ENCODE measurements at regions not wholly inside any gene's neighbourhood (a gene's known extent, or its start where the extent isn't known, plus 50 kb on each side); places are given as distances from the start of the nearest gene placed in this dataset.
"Not testable (repeated sequence)": the region's sequence is repeated elsewhere in the genome, so short reads cannot be mapped to it uniquely, and the experiment has no call there.

- peak overlapping the region; percentile 95 for H3K18ac ChIP-seq (ENCODE audit: low read length)
- not testable (repeated sequence) for H4K8ac ChIP-seq (ENCODE audit: low read depth, low read length); H2BK120ac ChIP-seq (ENCODE audit: low read depth, low read length); H2BK15ac ChIP-seq (replicated peaks; ENCODE audit: low read depth); H4K5ac ChIP-seq (ENCODE audit: low read length); H2AK5ac ChIP-seq (ENCODE audit: low read length); H3K4ac ChIP-seq (ENCODE audit: low read depth, low read length); H3K36me3 ChIP-seq (ENCODE audit: control insufficient read depth, insufficient read depth, low read length); H3K79me1 ChIP-seq (ENCODE audit: low read length); H3K27me3 ChIP-seq (ENCODE audit: insufficient read depth, low read length, poor library complexity); H3K4me3 ChIP-seq (ENCODE audit: low read length)
- peaks cover 12% of the 10 kb centered on the region for H3K4me1 ChIP-seq (ENCODE audit: control insufficient read depth, low read depth, low read length)
- peak overlapping the region; percentile 92 for H3K56ac ChIP-seq (ENCODE audit: low read length)
- DNase-seq, result peak; percentile 99
- H3K79me2 ChIP-seq (ENCODE audit: control insufficient read depth, insufficient read depth, low read length), result peaks cover 28% of the 10 kb centered on the region
- peak overlapping the region; percentile 66 for H3K23ac ChIP-seq (ENCODE audit: low read length)
- H2BK5ac ChIP-seq (ENCODE audit: low read length), result peak overlapping the region; percentile 100
- H3K4me2 ChIP-seq (ENCODE audit: low read length), result peak overlapping the region; percentile 38
- WGBS (ENCODE audit: extremely low coverage, insufficient coverage, low lambda C conversion rate), result no CpG with 5 or more reads among the region's 1 CpG
- peak overlapping the region; percentile 44 for H3K9ac ChIP-seq (ENCODE audit: low read length)
- peak overlapping the region; percentile 98 for H3K27ac ChIP-seq (ENCODE audit: low read depth, low read length)
These were observed 258.4 kb upstream of the GULP1 start for GRCh38 chr2:188033240-188033639.

DNA sequence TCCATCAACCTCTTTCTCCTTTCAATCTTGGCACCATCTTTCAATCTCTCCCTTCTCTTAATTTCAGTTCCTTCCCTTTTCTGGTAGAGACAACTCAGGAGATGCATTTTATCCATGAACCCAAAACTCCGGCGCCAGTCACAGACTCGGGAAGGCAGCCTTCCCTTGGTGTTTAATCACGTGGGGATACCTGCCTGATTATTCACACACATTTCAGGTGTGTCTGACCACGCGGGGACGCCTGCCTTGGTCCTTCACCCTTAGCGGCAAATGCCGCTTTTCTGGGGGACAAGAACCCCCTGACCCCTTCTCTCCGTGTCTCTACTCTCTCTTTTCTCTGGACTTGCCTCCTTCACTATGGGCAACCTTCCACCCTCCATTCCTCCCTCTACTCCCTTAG is 257.6 kb upstream of the GULP1 start:
- H3K4me3 ChIP-seq (ENCODE audit: low read length), result peak overlapping the region; percentile 57
- peak overlapping the region; percentile 59 for H2AK5ac ChIP-seq (ENCODE audit: low read length)
- peak overlapping the region; percentile 88 for H3K56ac ChIP-seq (ENCODE audit: low read length)
- peak overlapping the region; percentile 64 for H3K18ac ChIP-seq (ENCODE audit: low read length)
- H2BK120ac ChIP-seq (ENCODE audit: low read depth, low read length), result peak overlapping the region; percentile 62
- not testable (repeated sequence) for H4K5ac ChIP-seq (ENCODE audit: low read length); H3K4me2 ChIP-seq (ENCODE audit: low read length); H4K8ac ChIP-seq (ENCODE audit: low read depth, low read length); H2BK15ac ChIP-seq (replicated peaks; ENCODE audit: low read depth); H3K27me3 ChIP-seq (ENCODE audit: insufficient read depth, low read length, poor library complexity); H3K79me1 ChIP-seq (ENCODE audit: low read length); H3K36me3 ChIP-seq (ENCODE audit: control insufficient read depth, insufficient read depth, low read length)
- H3K4ac ChIP-seq (ENCODE audit: low read depth, low read length), result peak overlapping the region; percentile 89
- peak overlapping the region; percentile 77 for H3K27ac ChIP-seq (ENCODE audit: low read depth, low read length)
- H3K79me2 ChIP-seq (ENCODE audit: control insufficient read depth, insufficient read depth, low read length), result peaks cover 28% of the 10 kb centered on the region
- peak overlapping the region; percentile 59 for H3K23ac ChIP-seq (ENCODE audit: low read length)
- peak overlapping the region; percentile 93 for H2BK5ac ChIP-seq (ENCODE audit: low read length)
- no CpG with 5 or more reads among the region's 10 CpGs for WGBS (ENCODE audit: extremely low coverage, insufficient coverage, low lambda C conversion rate)
- DNase-seq, result peak; percentile 32
- H3K4me1 ChIP-seq (ENCODE audit: control insufficient read depth, low read depth, low read length), result peaks cover 10% of the 10 kb centered on the region
- H3K9ac ChIP-seq (ENCODE audit: low read length), result peak overlapping the region; percentile 87

DNA sequence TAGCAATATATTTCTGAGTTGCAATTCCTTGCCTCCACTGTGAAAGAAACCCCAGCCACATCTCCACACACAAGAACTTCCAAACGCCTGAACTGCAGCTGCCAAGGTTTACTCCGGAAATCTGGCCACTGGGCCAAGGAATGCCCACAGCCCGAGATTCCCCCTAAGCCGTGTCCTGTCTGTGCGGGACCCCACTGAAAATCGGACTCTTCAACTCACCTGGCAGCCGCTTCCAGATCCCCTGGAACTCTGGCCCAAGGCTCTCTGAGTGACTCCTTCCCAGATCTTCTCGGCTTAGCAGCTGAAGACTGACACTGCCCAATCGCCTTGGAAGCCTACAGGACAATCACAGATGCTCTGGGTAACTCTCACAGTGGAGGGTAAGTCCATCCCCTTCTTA is 256.3 kb upstream of the GULP1 start:
- peaks cover 28% of the 10 kb centered on the region for H3K79me2 ChIP-seq (ENCODE audit: control insufficient read depth, insufficient read depth, low read length)
- peak overlapping the region; percentile 82 for H3K9ac ChIP-seq (ENCODE audit: low read length)
- H3K4me1 ChIP-seq (ENCODE audit: control insufficient read depth, low read depth, low read length), result peaks cover 10% of the 10 kb centered on the region
- peak overlapping the region; percentile 46 for H2BK120ac ChIP-seq (ENCODE audit: low read depth, low read length)
- H3K27ac ChIP-seq (ENCODE audit: low read depth, low read length), result peak overlapping the region; percentile 38
- no CpG with 5 or more reads among the region's 9 CpGs for WGBS (ENCODE audit: extremely low coverage, insufficient coverage, low lambda C conversion rate)
- not testable (repeated sequence) for H3K79me1 ChIP-seq (ENCODE audit: low read length); H3K27me3 ChIP-seq (ENCODE audit: insufficient read depth, low read length, poor library complexity); H2AK5ac ChIP-seq (ENCODE audit: low read length); H2BK15ac ChIP-seq (replicated peaks; ENCODE audit: low read depth); H3K36me3 ChIP-seq (ENCODE audit: control insufficient read depth, insufficient read depth, low read length); H4K8ac ChIP-seq (ENCODE audit: low read depth, low read length); H4K5ac ChIP-seq (ENCODE audit: low read length); DNase-seq; H3K23ac ChIP-seq (ENCODE audit: low read length)
- H3K56ac ChIP-seq (ENCODE audit: low read length), result peak overlapping the region; percentile 79
- H3K4me2 ChIP-seq (ENCODE audit: low read length), result peak overlapping the region; percentile 27
- H3K18ac ChIP-seq (ENCODE audit: low read length), result peak overlapping the region; percentile 24
- H2BK5ac ChIP-seq (ENCODE audit: low read length), result peak overlapping the region; percentile 76
- H3K4ac ChIP-seq (ENCODE audit: low read depth, low read length), result peak overlapping the region; percentile 38
- H3K4me3 ChIP-seq (ENCODE audit: low read length), result peak overlapping the region; percentile 38

DNA sequence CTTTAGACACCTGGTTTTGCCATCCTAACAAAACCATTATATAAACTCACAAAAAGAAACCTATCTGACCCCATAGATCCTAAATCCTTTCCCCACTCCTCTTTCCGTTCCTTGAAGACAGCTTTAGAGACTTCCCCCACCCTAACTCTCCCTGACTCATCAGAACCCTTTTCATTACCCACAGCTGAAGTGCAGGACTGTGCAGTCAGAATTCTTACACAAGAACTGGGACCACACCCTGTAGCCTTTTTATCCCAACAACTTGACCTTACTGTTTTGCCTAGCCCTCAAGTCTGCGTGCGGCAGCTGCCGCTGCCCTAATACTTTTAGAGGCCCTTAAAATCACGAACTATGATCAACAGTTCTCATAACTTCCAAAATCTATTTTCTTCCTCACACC is 254.9 kb upstream of the GULP1 start:
- H3K56ac ChIP-seq (ENCODE audit: low read length), result peak overlapping the region; percentile 79
- not testable (repeated sequence) for H3K4me1 ChIP-seq (ENCODE audit: control insufficient read depth, low read depth, low read length); H4K5ac ChIP-seq (ENCODE audit: low read length); H3K27ac ChIP-seq (ENCODE audit: low read depth, low read length); H3K27me3 ChIP-seq (ENCODE audit: insufficient read depth, low read length, poor library complexity); H2BK15ac ChIP-seq (replicated peaks; ENCODE audit: low read depth); H2AK5ac ChIP-seq (ENCODE audit: low read length); H2BK120ac ChIP-seq (ENCODE audit: low read depth, low read length); H2BK5ac ChIP-seq (ENCODE audit: low read length); H3K79me1 ChIP-seq (ENCODE audit: low read length); DNase-seq; H3K4me3 ChIP-seq (ENCODE audit: low read length); H4K8ac ChIP-seq (ENCODE audit: low read depth, low read length); H3K36me3 ChIP-seq (ENCODE audit: control insufficient read depth, insufficient read depth, low read length); H3K23ac ChIP-seq (ENCODE audit: low read length)
- peaks cover 28% of the 10 kb centered on the region for H3K79me2 ChIP-seq (ENCODE audit: control insufficient read depth, insufficient read depth, low read length)
- H3K4ac ChIP-seq (ENCODE audit: low read depth, low read length), result peak overlapping the region; percentile 24
- peak overlapping the region; percentile 86 for H3K18ac ChIP-seq (ENCODE audit: low read length)
- peak overlapping the region; percentile 38 for H3K4me2 ChIP-seq (ENCODE audit: low read length)
- H3K9ac ChIP-seq (ENCODE audit: low read length), result peak overlapping the region; percentile 63
- WGBS (ENCODE audit: extremely low coverage, insufficient coverage, low lambda C conversion rate), result no CpG with 5 or more reads among the region's 5 CpGs

DNA sequence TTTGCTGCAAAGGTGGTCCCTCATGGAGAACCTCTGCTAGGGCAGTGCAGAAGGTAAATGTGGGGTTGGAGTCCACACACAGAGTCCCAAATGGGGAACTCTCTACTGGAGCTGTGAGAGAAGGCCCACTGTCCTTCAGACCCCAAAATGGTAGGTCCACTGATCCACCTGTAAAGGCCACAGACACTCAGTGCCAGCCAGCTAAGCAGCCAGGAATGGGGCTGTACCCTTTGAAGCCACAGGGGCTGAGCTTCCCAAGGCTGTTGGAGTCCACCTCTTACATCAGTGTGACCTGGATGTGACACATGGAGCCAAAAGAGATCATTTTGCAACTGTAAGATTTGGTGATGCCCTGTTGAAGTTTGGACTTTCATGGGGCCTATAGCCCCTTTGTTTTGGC is 252.4 kb upstream of the GULP1 start:
- H2BK120ac ChIP-seq (ENCODE audit: low read depth, low read length), result no peak overlapping the region
- H3K4me3 ChIP-seq (ENCODE audit: low read length), result no peak overlapping the region
- H3K9ac ChIP-seq (ENCODE audit: low read length), result no peak overlapping the region
- H3K56ac ChIP-seq (ENCODE audit: low read length), result peak overlapping the region; percentile 6
- H4K5ac ChIP-seq (ENCODE audit: low read length), result no peak overlapping the region
- peaks cover 23% of the 10 kb centered on the region for H3K79me2 ChIP-seq (ENCODE audit: control insufficient read depth, insufficient read depth, low read length)
- peak overlapping the region; percentile 3 for H3K18ac ChIP-seq (ENCODE audit: low read length)
- H3K27me3 ChIP-seq (ENCODE audit: insufficient read depth, low read length, poor library complexity), result no peaks in the 10 kb centered on the region
- H2AK5ac ChIP-seq (ENCODE audit: low read length), result no peak overlapping the region
- peaks cover 2% of the 10 kb centered on the region for H3K4me1 ChIP-seq (ENCODE audit: control insufficient read depth, low read depth, low read length)
- no peak overlapping the region for H3K4ac ChIP-seq (ENCODE audit: low read depth, low read length)
- H2BK15ac ChIP-seq (replicated peaks; ENCODE audit: low read depth), result no peak overlapping the region
- H3K4me2 ChIP-seq (ENCODE audit: low read length), result no peak overlapping the region
- peaks cover 5% of the 10 kb centered on the region for H3K79me1 ChIP-seq (ENCODE audit: low read length)
- no peak overlapping the region for H4K8ac ChIP-seq (ENCODE audit: low read depth, low read length)
- DNase-seq, result no peak
- no peak overlapping the region for H2BK5ac ChIP-seq (ENCODE audit: low read length)
- H3K27ac ChIP-seq (ENCODE audit: low read depth, low read length), result no peak overlapping the region
- peaks cover 8% of the 10 kb centered on the region for H3K36me3 ChIP-seq (ENCODE audit: control insufficient read depth, insufficient read depth, low read length)
- no peak overlapping the region for H3K23ac ChIP-seq (ENCODE audit: low read length)

DNA sequence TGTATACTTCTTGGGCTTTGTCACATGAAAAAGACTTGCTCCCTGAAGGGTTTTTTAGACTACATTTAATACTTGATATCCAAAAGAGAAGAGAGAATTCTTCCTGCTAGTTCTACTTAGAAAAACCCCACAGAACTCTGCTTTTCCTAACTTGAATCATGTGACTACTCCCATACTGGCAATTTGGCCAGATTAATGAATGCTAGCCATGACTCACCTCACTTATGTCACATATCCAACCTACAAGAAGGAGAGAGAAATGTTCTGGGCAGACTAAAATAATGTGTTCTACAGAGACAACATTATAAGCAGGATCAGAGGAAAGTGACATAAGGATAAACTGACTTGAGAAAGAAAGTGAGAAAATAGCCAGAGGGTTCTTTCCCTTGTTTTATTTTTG is 249.3 kb upstream of the GULP1 start:
- H3K18ac ChIP-seq (ENCODE audit: low read length), result no peak overlapping the region
- H4K5ac ChIP-seq (ENCODE audit: low read length), result no peak overlapping the region
- H3K79me2 ChIP-seq (ENCODE audit: control insufficient read depth, insufficient read depth, low read length), result no peaks in the 10 kb centered on the region
- DNase-seq, result peak; percentile 40
- H3K27me3 ChIP-seq (ENCODE audit: insufficient read depth, low read length, poor library complexity), result no peaks in the 10 kb centered on the region
- H3K9ac ChIP-seq (ENCODE audit: low read length), result no peak overlapping the region
- peaks cover 5% of the 10 kb centered on the region for H3K79me1 ChIP-seq (ENCODE audit: low read length)
- H3K4me1 ChIP-seq (ENCODE audit: control insufficient read depth, low read depth, low read length), result peaks cover 2% of the 10 kb centered on the region
- H3K4ac ChIP-seq (ENCODE audit: low read depth, low read length), result no peak overlapping the region
- no peak overlapping the region for H3K23ac ChIP-seq (ENCODE audit: low read length)
- H3K36me3 ChIP-seq (ENCODE audit: control insufficient read depth, insufficient read depth, low read length), result peaks cover 7% of the 10 kb centered on the region
- no peak overlapping the region for H3K56ac ChIP-seq (ENCODE audit: low read length)
- no peak overlapping the region for H2BK120ac ChIP-seq (ENCODE audit: low read depth, low read length)
- H2BK5ac ChIP-seq (ENCODE audit: low read length), result no peak overlapping the region
- H4K8ac ChIP-seq (ENCODE audit: low read depth, low read length), result no peak overlapping the region
- H3K4me2 ChIP-seq (ENCODE audit: low read length), result no peak overlapping the region
- H2BK15ac ChIP-seq (replicated peaks; ENCODE audit: low read depth), result no peak overlapping the region
- H3K27ac ChIP-seq (ENCODE audit: low read depth, low read length), result no peak overlapping the region
- H3K4me3 ChIP-seq (ENCODE audit: low read length), result no peak overlapping the region
- no peak overlapping the region for H2AK5ac ChIP-seq (ENCODE audit: low read length)
